NCI-H82 treated with DMSO at 0.1 percent for 48 hours (cell line): ENCODE measurements at regions not wholly inside any gene's neighbourhood (a gene's known extent, or its start where the extent isn't known, plus 50 kb on each side); places are given as distances from the start of the nearest gene placed in this dataset.
"Not testable (repeated sequence)": the region's sequence is repeated elsewhere in the genome, so short reads cannot be mapped to it uniquely, and the experiment has no call there.

Experiments
- DNase-seq: peaks from one replicate; lab custom pipeline; 2025; ENCODE audit not compliant: unreplicated experiment; lab: John Stamatoyannopoulos, UW

DNA sequence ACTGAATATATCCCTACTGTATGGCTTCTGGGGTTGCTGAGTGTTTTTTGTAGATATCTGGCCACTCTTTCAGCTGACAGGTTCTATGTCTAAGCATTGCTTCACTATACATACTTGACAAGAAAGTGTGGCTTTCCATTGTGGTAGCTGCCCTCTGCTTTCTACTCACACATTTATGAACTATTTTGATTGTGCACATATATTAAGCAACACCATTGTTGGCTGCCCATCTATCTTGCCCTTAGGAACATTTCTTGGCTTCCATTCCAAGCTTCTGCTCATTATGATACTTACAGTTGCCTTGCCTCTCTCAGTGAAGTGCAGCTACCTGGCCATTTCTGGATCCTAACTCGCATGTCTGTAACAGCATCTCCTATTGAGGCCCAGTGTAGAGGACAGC lies 153.6 kb upstream of the MOCS2 start:
- no peak for DNase-seq

DNA sequence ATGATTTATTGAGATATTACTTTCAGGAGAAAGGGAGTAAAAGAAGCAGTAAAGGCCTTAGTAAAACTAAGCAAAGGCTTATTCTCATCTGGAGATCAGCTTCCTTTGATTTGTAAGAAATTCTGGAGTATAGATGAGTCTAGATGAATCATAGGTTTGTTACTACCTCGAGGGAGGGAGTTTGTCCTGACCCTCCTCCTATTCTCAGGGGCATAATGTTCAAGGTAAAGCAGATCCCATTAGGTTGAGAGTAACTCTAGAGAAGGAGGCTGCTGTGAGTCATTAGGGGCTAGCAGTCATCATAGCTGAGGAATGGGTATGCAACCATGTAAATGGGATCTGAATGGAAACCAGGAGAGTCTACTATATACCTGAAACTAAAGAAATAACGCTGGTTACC lies 155.5 kb upstream of the MOCS2 start:
- DNase-seq, result no peak

DNA sequence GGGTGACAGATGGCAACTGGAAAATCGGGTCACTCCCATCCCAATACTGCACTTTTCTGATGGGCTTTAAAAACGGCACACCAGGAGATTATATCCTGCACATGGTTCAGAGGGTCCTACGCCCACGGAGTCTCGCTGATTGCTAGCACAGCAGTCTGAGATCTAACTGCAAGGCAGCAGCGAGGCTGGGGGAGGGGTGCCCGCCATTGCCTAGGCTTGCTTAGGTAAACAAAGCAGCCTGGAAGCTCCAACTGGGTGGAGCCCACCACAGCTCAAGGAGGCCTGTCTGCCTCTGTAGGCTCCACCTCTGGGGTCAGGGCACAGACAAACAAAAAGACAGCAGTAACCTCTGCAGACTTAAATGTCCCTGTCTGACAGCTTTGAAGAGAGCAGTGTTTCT lies 158.7 kb upstream of the MOCS2 start:
- DNase-seq, result not testable (repeated sequence)

DNA sequence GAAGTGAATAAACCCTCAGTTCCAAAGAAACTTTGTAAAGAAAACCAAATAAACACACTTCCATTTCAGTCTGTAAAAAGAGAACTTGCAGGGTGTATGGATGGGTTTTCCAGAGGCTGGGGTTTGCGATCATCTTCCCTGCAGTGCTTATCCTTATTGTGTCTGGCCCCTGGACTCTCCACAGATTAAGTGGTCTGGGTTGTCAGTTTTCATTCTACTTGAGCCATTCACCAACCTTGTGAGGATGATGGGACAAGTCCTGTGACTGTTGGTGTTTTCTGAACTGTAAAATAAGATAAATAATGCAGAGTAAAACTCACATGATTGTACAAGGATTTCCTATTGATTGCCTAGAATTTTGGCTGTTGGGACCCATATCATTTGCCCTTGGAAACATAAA lies 166.1 kb upstream of the MOCS2 start:
- no peak for DNase-seq

DNA sequence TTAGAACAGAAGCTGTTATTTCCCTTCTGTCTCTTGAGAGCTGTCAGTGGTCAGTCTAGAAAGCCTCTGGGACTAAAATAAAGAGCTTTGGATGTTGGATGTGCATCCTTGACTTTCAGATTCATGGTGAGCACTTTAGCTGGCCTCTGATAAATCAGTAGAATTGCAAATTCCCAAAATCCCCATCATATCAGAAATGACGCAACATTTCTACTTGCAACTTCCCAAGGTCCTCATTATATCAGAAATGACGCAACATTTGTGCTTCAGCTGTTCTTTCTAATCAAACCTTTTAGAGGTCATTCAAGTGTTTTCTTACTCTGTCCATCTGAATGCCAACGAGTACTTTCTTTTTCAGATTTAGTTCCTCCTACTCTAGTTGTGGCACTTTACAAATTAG lies 167.3 kb upstream of the MOCS2 start:
- DNase-seq, result no peak

DNA sequence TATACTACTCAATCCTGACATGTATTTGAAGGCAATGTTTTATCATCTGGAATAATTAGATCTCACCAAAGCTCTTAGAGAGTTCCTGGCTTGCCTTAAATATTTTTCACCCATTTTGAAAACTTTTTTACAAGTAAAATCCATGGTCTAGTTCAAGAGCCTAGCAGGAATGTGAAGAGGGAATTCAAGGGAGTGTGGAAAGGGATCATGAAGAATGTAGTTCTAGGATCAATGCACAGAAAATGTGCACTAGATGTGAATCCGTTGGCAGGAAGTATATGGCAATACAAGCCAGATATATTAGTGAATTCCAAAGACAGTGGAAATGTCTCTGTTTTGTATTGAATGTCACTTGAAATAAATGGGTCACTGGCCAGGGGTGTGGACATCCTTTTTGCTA lies 167.9 kb upstream of the MOCS2 start:
- DNase-seq, result no peak

DNA sequence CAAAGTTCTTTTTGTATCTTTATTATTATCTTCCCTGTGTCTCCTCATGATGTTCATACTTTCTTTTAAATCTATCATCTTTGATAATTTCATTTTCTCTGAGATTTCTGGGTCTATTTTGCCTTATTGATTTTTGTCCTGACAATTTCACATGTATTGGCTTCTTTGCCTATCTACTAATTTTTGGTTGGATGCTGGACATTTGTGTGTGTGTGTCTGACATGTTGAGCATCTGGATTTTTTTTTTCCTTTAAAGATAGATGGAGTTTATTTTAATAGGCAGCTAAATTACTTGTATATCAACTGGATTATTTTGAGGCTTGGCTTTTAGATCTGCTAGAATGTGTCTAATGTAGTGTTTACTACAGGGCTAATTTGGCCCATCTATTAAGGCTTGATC lies 178.0 kb upstream of the MOCS2 start:
- no peak for DNase-seq

DNA sequence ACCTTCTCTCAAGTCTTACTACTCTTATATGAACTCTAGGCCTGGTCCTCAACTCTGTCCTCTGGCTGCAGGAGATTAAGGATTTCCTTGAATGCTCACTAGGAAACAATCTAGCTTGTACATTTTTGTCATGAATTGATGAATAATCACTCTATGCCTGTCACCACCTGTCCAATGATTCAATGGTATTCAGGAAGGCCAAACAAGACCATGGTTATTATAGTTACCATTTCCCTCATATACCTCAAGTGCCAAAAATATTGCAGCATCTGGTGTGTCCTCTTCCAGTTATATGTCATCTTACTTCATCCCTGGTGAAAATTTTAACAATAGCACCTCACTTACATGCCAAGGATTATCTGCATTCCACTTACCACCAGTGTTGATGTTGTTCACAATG lies 179.0 kb upstream of the MOCS2 start:
- no peak for DNase-seq

DNA sequence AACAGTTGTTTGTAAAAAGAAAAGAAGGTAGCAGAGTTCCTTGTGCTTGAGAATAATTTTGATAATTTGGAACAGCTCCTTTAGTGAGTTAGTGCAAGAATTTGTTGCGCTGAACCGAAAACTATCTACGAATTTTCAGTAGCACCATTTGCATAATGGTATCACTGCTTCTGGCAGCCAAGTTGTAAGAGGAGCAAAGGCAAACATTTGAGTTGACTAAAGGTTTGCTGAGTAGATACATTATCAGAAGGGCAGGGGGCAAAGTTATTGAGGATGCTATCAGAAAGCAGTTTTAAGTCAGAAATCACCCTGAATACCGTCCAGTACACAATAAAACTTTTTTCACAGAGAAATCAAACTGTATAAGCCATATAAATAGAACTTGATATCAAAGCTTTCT lies 181.5 kb upstream of the MOCS2 start:
- DNase-seq, result no peak

DNA sequence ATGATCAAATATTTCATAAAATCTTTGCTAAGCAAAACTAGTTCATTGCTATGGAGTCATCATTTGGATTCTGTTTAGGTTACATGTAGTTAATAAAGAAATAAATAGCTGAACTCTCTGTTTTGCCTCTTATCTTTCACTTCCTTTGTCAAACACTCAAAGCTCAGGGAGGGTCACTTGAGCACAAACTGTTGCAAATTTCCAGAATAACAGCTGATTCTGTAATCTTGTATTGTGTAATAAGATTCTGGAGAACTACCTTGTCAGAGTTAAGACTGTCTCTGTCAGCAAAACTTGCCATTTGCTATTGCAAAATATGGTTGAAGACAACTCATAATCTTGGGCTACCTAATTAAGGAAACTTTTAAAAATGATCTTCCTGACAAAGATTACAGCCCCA lies 182.0 kb upstream of the MOCS2 start:
- no peak for DNase-seq

DNA sequence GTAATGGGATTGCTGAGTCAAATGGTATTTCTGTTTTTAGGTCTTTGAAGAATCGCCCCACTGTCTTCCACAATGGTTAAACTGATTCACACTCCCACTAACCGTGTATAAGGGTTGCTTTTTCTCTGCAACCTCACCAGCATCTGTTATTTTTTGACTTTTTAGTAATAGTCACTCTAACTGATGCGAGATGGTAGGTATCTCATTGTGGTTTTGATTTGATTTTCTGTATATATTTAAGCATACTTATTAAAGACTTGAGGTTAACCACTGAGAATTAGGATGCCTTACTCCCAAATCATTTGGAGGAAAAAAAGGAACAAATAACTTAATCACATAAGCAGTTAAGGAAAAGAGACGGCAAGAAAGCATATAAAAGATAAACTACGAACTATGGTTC lies 181.6 kb upstream of the FST start:
- DNase-seq, result no peak

DNA sequence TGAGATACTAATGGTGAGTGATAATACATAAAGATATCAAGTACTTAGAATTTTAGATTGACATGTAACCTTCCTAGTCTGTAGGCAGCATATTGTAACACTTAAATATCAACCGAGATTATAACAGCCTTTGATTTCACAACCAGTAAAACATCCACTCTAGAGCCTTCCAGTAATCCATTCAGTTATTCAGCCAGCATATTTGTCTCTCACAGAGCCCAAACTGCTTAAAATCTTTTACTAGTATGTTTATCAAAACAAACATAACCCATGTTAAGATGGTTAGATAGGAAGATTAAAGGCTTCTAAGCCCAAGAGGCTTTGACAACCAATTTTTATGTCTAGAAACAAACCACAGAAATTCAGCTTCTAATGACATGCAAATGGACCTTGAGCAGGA lies 177.9 kb upstream of the FST start:
- no peak for DNase-seq

DNA sequence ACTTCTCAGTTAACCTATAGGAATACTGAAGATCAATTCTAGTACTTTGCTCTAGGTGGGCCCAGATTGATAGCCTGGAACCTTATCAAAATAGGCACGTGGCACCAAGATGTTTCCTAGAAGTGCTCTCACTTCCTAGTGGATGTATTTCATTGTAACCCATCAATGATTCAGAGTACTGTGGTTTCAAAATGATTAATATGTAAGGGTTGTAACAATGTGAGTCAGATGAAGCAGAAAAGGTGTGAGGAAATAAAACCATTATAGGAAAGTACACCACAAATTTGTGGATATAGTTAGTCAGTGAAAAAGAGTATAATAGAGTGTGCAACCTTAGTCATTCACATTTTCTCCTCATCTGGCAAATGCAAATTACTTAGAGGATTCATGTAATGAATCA lies 177.3 kb upstream of the FST start:
- no peak for DNase-seq

DNA sequence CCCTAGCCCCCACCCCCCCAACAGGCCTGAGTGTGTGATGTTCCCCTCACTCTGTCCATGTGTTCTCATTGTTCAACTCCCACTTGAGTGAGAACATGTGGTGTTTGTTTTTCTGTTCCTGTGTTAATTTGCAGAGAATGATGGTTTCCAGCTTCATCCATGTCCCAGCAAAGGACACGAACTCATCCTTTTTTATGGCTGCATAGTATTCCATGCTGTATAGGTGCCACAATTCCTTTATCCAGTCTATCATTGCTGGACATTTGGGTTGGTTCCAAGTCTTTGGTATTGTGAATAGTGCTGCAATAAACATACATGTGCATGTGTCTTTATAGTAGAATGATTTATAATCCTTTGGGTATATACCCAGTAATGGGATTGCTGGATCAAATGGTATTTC lies 175.1 kb upstream of the FST start:
- DNase-seq, result not testable (repeated sequence)

DNA sequence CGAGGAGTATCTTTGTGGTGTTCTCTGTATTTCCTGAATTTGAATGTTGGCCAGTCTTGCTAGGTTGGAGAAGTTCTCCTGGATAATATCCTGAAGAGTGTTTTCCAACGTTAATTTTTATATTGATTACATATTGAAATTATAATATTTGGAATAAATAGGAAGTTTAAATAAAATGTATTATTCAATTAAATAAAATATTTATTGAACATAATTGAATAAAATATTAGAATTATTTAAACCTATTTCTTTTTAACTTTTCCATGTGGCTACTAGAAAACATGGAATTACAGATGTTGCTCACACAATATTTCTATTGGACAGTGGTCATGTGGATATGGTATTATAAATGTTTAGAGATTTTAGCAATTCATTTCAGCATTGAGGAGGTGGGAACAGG lies 170.8 kb upstream of the FST start:
- DNase-seq, result no peak

DNA sequence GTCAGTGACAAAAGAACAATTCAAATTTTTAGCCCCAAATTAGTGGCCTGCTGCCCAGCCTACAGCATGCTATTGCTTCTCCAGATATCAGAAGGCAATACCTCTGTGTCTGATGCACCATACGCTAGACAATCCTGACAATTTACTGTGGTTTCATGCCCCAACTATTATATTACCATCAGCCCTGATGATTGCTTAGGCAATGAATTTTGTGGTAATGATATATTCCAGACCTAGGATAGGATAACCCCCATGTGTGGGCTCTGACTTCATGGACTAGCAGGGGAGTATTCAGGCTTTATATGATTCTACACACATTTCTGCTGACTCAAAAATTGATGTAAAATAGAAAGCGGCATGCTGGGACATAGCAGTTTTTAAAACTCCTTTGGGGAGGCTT lies 168.7 kb upstream of the FST start:
- DNase-seq, result no peak

DNA sequence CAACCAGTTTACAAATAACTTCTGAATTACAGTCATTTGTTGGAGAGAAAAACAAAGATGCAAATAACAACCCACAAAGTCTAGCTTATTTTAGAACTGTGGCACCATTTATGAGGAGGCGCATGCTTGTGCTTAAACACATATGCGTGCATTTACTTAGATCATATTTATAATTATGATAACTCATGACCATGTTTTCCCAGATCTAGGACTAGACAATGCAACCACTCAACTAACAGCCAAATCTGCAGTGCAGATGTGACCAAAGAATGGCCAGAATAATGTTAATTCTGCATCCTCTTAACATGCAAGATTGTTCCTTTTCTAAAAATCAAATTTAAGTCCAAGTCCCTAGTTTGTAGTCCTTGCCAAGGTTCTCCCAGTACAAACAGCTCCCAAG lies 167.3 kb upstream of the FST start:
- no peak for DNase-seq

DNA sequence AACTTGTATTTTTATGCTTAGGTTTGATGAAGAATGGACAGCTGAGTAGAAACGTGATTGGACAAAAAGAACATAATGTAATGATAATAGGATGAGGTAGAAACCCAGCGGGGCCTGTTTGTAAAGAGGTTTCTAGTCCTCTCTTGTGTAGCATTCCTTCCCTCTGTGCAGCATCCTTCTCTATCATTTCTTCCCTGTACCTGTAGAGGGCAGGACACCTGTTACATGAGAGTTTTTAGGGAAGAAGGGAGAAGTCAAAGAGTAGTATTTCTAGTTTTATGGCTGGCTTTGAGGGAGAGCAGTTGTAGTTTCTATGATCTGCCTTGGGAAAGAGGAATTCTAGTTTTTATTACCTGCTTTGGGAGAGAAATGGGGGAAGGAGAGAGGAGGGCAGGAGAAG lies 162.1 kb upstream of the FST start:
- DNase-seq, result no peak

DNA sequence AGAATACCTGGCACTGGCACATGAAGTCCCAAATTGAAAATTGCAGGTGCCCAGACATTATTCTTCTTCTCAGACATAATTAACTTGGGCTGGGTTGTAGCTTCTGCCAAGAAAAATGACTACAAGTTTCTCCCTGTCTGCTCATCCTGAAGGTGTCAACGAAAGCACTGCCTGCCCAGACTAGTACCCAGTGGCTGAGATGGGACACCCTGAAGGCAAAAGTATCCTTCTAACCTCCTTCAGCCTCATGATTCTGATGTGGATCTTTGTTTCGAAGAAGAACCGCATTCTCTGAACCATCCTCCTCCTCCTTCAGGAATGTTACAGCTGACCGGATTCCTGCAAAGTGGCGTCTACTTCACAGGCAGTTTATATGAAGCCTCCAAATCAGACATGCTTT lies 161.1 kb upstream of the FST start:
- DNase-seq, result no peak

DNA sequence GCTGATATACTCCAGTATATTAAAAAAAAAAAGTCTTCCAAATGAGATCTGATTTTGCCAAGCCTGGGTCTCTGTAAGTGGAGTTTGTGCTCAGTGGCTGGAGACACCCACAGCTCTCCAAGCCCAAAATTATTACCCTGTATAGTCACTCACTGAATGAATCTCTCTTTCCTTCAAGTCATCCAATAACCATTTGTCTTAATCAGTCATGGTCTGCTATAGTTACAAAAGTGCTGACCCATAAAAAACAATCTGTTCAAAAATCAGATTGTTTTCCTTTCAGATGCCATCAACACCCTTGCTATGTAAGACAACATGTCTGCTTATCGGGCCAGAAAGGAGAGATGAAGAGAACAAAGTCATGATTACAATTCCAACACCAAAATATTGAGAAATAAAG lies 159.4 kb upstream of the FST start:
- no peak for DNase-seq

DNA sequence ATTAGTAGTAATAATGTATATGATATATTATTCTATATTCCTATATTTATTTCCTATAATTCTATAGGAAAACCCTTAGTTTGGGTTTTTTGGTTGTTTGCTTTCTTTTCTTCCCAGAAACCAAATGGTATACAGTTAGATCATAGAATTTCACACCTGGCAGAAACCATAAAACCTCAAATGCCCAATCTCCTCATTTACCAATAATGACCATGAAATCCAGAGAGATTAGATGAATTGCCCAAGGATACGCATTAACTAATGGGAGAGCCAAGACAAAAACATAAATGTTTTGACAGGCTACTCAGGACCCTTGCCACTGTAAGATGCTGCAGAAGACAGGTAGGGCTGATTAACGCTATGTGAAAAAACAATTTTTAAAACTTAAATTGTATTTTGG lies 158.7 kb upstream of the FST start:
- no peak for DNase-seq

DNA sequence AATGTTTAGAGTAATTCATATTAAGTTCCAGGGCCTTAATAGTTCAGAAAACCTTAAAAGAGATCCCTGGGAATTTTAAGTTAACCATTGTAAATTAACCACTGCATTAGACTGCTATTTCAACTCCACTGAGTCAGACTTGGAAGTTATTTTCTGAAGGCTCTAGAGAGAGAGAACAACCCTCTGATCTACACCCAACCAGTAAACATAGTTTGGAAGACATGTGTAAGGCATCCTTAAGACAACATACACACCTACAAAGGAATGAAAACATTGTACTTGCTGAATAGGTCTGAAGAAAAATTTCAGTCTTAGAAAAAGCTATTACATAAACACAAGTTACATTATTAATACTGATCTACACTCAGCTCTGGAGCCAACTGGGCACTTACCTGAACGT lies 158.2 kb upstream of the FST start:
- DNase-seq, result no peak

DNA sequence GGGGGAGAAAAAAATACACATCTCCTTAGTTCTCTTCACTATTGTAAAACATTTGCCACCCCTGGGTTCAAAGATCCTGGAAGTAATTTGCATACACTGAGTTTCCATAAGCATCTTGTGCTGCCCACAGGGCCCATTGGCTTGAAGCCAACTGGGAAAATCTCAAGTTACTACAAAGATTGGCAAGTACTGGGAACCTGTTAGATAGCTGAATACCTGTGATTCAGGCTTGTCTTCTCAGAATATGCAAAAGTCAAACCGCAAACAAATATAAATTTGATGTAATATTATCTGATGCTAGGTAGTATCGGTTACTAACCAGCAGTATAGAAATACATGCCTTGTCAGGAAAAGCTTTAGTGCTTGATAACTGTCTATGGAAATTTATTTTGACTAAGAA lies 156.9 kb upstream of the FST start:
- no peak for DNase-seq

DNA sequence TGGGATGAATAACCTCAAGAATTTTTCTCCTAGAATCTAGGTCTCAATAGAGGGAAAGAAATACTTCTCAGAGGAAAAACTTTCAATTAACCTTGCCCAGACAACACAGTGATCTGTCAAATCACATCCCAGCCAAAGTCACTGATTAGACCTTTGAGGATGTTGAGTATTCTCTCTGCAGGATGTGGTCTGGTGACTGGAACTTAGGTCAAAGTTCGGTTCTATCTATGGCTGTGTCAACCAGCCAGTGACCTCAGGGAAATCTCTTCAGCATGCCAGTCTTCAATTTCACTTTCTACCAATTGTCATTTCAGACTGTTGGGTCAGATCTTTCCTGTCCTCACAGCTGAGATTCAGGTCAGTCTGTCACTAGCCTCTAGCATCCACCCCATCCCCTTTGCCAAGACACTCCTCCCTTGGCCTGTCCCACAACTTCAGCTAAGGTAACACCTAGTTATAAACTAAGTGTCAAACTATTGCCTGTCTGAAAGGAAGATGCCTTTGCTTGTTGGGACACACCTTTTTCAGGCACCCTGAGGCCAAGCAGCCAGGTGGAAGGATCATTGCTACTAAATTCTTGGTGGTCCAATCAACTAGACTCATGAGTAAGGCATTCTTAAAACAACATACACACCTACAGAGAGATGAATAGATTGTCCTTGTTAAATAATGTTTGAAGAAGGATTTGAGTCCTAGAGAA lies 156.3 kb upstream of the FST start:
- no peak for DNase-seq
